HG03378 (cell line): ENCODE measurements at regions not wholly inside any gene's neighbourhood (a gene's known extent, or its start where the extent isn't known, plus 50 kb on each side); places are given as distances from the start of the nearest gene placed in this dataset.
"Not testable (repeated sequence)": the region's sequence is repeated elsewhere in the genome, so short reads cannot be mapped to it uniquely, and the experiment has no call there.

Source experiments
- ATAC-seq: cut with Tn5 transposase; IDR thresholded peaks from one replicate; pipeline ENCODE4 v1.9.1; 2021; ENCODE audit warnings: mild to moderate bottlenecking, moderate library complexity; ENCODE audit not compliant: unreplicated experiment

DNA sequence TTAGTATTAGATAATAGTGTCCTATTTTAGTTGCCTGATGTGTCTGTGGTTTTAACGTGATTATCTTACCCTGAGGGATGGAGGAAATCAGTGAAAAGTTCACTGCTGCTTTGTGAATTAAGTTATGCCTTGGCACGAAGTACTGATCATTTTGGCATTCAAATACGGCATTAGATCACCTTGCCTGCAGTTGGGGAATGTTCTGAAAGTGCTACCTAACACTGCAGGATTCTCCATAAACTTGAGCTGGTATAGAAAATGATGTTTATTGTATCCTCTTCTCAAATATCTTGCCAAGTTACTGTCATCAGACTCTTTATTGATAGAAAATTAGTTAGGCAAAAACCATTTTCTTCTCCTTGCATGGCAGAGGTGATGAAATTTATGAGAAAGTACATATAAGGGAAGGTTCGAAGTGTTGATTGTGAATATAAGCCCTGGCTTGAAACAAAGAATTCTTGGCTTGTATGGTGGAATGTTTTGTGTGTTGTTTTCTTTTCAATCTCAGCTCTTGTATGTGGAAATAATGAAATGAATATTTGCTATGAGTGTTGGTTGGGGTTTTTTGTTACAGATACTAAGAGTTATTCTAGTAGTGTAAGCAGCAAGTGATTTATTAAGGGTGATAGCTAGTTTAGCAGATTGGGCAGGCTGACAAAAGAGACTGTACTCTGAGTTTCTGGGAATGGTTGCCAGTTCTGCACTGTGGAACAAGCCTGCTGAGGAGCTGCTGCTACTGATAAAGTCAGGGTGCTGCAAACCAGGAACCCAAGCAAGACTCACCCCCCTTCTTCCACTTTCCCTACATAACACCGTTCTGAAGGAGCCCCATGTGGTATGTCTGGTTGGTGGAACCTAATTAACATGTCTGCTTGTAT is 448.3 kb downstream of the PCNX1 start:
- ATAC-seq: no peak

DNA sequence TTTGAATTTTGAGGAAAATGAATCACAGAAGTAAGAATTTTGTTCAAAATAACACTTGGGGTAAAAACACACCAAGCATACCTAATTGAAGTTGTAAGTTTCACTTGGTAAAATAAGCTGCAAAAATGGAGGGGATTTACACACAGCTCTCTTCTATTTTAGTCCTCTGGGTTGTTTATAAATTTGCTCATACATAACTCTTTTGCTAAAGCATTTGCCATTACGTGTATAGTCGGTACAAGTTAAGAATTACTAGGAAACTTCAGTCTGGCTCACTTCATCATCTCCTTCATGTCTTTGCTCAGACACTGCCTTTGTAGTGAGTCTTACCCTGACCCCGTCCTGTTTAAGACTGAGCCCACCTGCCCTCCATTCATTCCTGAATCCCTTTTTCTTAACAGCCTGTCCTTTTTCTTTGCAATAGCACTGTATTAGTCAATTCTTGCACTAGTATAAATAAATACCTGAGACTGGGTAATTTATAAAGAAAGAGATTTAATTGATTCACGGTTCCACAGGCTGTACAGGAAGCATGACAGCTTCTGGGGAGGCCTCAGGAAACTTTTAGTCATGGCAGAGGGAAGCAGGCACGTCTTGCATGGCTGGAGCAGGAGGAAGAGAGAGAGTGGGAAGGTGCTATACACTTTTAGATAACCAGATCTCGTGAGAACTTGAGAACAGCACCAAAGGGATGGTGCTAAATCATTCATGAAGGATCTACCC is 451.1 kb downstream of the PCNX1 start:
- no peak for ATAC-seq

GRCh38 chr14:71358932-71359421 is 451.7 kb downstream of the PCNX1 start:
- not testable (repeated sequence) for ATAC-seq

- no peak for ATAC-seq
Measured at GRCh38 chr14:71359823-71360222, 452.6 kb downstream of the PCNX1 start.

DNA sequence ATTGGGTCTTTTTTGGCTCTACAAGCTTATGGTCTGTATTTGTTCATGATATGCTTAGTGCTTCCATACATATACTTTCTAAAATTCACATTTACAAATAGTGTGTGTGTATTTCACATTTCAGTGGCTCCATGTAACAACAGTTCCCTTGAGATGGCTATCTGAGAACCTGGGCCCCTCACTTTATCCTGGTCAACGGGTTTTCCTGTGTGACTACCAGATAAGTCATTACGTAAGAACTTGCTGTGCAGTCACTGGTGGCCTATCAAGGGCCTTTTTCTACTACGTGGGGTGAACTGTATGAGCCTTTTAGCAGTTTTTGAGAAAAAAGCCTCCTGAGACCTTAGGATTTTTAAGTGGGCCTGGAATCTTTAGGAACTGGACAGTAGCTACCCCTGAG is 454.1 kb downstream of the PCNX1 start:
- ATAC-seq: no peak

DNA sequence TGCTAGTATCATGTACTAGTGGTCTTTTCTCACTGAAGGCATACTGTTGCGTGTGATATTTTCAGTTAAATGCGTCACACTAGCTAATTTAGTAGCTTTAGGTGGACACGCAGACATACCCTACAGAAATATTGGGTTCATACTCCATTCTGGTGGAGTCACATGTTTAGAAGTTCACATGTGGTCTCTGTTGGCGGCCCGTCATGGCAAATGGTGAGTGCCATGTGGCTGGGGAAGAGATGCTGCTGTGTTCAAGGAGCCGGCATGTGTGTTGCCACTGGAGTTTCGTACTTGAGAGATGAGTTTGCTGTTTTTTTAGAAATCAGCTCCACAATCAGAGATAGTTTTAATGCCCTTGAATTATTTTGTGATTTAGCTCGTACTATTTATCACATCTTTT is 454.6 kb downstream of the PCNX1 start:
- ATAC-seq: no peak

DNA sequence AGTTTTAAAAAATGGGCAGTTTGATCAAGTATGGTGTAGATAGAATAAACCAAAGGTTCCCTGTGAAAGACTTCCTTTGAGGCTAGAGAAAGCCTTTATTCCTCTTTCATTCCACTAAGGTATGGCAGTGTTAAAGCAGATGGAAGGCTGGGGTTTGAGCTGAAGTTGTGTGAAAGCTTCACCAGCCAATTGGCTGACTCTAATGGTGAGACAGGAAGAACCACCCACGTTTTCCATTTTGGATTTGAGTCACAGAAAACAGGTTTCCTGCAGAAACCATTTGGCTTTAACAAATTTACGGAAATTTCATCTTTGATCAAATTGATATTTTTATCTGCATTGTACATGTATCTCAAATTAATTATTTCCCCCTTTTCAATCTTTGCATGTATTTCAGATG is 455.0 kb downstream of the PCNX1 start:
- no peak for ATAC-seq

DNA sequence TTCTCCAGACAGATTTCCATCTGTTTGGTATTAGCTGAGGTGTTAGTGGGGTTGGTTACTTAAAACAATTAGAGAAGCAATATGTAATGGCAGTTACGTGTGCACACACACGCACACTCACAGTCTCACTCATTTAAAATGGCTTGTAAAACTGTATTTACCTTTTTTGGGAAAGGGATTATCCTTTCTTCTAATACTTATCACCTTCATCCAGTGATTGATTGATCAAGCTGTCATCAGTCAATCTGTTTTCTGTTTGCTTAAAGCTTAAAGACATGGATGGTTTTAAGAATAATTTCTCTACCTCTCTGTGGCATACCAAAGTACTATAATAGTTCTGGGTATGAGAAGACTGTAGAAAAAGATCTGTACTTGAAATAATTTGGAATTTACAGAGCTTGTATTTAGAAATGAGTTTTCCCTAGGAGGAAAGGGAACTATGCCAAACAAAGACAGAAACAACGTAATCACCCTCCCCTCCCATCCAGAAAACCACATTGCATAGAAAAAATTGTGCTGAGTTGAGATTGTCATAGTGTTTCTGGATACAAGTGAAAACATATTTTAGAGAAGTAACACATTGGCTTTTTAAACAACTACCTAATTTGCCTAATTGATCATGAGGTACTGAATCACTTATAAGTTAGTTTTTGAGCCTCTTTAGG is 455.8 kb downstream of the PCNX1 start:
- peak; percentile 58 for ATAC-seq

GRCh38 chr14:71363946-71364925 is 457.0 kb downstream of the PCNX1 start:
- ATAC-seq: no peak

DNA sequence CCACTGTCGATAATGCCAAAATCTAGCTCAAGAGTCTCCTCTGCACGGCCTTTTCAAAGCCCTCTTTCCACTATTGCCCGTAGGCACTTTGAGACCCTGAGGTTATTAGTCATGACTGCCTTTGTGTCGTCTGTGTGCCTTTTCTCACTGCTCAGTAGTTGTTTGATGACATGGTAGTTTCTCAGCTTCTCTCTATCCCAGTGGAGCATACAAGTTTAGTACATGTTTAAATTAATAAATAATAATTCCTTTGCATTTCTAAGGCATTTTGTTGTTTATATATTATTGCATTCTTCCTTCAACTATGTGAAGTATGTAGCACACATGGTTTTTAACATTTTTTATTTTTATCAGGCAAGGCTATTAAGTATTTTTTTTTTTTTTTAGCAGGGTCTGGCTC is 458.1 kb downstream of the PCNX1 start:
- ATAC-seq: no peak

- ATAC-seq: no peak
Measured at GRCh38 chr14:71366861-71367260, 459.6 kb downstream of the PCNX1 start.

DNA sequence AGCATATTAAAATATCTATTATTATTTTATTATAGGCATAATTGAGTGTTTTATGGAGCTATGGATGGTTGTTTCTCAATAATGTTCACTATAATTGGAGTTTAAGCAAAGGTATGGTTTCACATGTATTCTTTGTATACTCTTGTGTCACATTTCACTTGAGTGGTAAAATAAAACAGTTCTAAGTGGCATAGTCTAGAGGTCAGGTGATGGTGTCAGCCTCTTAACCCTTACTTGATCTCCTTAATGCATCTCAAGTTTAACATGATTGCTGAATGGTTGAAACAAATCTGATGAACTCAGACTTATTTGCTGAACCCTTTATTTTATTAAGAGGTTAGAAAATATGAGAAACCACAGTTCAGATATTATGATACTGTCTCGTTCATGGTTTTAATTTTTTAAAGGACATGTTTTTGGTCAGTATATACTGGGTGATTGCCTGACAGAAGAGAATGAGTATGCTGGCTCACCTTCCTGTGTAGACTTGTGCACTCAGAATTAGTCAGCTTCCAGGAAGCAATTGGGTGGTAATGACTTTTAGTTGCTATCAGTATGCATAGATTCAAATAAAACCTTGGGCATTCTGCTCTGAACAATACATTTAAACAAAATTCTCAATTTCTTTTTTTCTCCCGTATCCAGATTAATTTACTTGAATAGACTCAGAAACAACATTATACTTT is 464.6 kb downstream of the PCNX1 start:
- ATAC-seq: no peak

- no peak for ATAC-seq
Measured at GRCh38 chr14:71372411-71372838, 465.2 kb downstream of the PCNX1 start.

GRCh38 chr14:71373773-71374172 is 466.5 kb downstream of the PCNX1 start:
- ATAC-seq: no peak

DNA sequence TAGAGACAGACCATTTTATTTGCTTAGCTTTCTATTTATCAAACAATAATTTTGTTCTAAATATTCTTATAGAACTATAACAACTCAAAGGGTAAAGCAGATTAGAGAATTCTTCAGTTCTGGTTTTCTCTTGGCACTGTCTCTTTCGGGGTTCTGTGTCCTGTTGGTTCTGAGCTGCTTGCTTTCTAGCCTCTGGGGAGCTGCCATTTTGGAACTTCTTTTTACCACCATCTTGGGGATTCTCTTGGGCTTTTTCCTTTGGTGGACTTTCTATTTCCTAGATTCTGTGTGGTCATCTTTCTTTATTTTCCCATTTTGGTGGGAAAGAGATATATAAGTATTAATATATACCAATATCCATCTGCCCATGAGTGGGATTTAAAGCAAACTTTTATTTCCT is 467.7 kb downstream of the PCNX1 start:
- ATAC-seq: no peak

DNA sequence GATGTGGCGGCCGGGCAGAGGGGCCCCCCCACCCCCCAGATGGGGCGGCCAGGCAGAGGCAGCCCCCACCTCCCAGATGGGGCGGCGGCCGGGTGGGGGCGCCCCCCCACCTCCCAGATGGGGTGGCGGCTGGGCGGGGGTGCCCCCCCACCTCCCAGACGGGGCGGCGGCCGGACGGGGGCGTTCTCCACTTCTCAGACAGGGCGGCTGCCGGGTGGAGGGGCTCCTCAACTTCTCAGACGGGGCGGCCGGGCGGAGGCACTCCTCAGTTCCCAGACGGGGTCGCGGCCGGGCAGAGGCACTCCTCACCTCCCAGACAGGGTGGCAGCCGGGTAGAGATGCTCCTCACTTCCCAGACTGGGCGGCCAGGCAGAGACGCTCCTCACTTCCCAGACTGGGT is 469.8 kb downstream of the PCNX1 start:
- ATAC-seq: no peak

- ATAC-seq: no peak
Measured at GRCh38 chr14:71380271-71380670, 473.0 kb downstream of the PCNX1 start.

DNA sequence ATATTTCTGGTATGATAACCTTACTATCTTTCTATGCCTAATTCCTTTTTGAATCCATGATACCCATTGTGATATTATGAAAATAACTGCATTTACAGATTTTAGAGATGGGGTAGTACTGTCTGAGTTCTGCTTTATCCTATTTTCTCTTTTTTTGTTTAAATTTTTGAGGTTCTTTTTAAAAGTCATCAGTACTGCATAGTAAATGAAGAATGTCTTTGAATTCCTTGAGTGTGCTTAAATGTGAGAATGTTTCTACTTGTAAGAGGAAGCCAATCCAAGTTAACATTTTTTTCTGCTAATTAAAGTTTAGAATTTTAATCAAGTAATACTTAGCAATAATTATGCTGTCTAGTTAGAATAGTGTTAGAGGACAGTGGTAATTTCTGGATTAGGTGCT is 474.6 kb downstream of the PCNX1 start:
- no peak for ATAC-seq

- ATAC-seq: no peak
Measured at GRCh38 chr14:71382315-71382714, 475.1 kb downstream of the PCNX1 start.

DNA sequence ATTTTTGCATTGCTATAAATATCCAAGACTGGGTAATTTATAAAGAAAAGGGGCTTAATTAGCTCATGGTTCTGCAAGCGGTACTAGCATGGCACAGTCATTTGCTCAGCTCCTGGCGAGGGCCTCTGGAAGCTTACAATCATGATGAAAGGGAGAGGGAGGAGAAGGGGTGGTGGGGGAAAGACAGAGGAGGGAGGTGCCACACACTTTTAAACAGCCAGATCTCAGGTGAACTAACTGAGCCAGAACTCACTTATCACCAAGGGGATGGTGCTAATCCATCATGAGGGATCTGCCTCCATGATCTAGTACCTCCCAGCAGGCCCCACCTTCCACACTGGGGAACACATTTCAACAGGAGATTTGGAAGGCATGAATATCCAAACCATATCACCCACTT is 476.3 kb downstream of the PCNX1 start:
- no peak for ATAC-seq
